ENCODE measurements at regions not wholly inside any gene's neighbourhood (a gene's known extent, or its start where the extent isn't known, plus 50 kb on each side); places are given as distances from the start of the nearest gene placed in this dataset.
A peak's percentile ranks its signal among the peaks of the same experiment; 100 is the strongest.

DNA sequence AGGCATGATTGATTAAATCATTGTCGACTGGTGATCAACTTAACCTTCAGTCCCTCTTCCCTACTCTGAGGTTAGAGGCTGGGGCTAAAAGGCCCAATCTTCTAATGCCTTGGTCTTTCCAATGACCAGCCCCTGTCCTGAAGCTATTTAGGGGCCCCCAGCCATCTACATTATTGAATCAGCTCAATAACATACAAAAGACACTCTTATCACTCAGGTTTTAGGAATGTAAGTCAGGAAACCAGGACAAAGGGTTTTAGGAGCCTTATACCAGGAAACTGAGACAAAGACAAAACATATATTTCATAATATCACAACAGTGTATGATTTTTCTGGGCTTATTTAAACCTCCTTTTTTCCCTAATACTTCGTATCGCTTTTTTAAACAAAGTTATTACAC lies 198.6 kb downstream of the RNF152 start:
- Histone ChIP-seq H3K36me3 (ENCODE audit: control insufficient read depth in 2 of 2, extremely low read depth in 1 of 2, insufficient read depth in 2 of 2, low read length in 2 of 2) (no peaks in the 10 kb centered on the region), H3K27ac (ENCODE audit: insufficient read depth, low read depth, low read length) (peak overlapping the region; percentile 80), H3K4me2 (ENCODE audit: insufficient read depth, low read length) (peak overlapping the region; percentile 66), H2AFZ (ENCODE audit: low read depth, low read length) (peak overlapping the region; percentile 79), H3K9ac (replicated peaks; ENCODE audit: extremely low read depth, insufficient read depth, low read length) (peak overlapping the region; percentile 48), H3K27me3 (ENCODE audit: control insufficient read depth in 2 of 2, insufficient read depth in 2 of 2, low read length in 2 of 2) (no peaks in the 10 kb centered on the region), H3K79me2 (ENCODE audit: control insufficient read depth, insufficient read depth, low read length) (no peaks in the 10 kb centered on the region), H3K9me1 (replicated peaks; ENCODE audit: control insufficient read depth, extremely low read depth, insufficient read depth, low read length) (no peaks in the 10 kb centered on the region), H3K4me3 (replicated peaks in 1 of 3; ENCODE audit: insufficient read depth in 1 of 3, low read depth in 1 of 3, low read length in 3 of 3) (no peak overlapping the region), H3K9me3 (replicated peaks; ENCODE audit: control insufficient read depth, insufficient read depth, low read length) (no peaks in the 10 kb centered on the region), H4K20me1 (replicated peaks; ENCODE audit: control insufficient read depth, extremely low read depth, insufficient read depth, low read length) (no peaks in the 10 kb centered on the region), H3K4me1 (ENCODE audit: control insufficient read depth, extremely low read depth, insufficient read depth, low read length) (peaks cover 27% of the 10 kb centered on the region)
- no TSS peak for BruUV-seq (replicated peaks)
- CTCF ChIA-PET: interaction anchor here (1.0 to 2.0 kb wide), 4 partner anchors 33 to 200 kb away, joined by 3 to 7 read pairs (median 4); no protein-coding TSS in a partner anchor
- dilution Hi-C loops (cut with MboI; ENCODE audit: extremely low pct_ligation_motif_present, low sequenced_read_pairs): no loop called here
- peak; percentile 61 for DNase-seq (ENCODE audit: low read depth, low spot score)
- intact Hi-C loops (cut with micrococcal nuclease): loop anchor here (1.0 to 10.0 kb wide), 6 partner anchors 54 to 301 kb away; partner anchors contain the start of gene RNF152
- FAIRE-seq: no peak
- TF ChIP-seq GATA2 (IDR thresholded peaks at IDR 0.05; ENCODE audit: insufficient read depth, insufficient read length, low read depth, low read length): no peak
- TF ChIP-seq JUN (IDR thresholded peaks at IDR 0.05; ENCODE audit: borderline replicate concordance, insufficient read depth, insufficient read length, low read depth): peak; percentile 43
- POLR2A ChIA-PET: interaction anchor here (1.0 kb wide), 1 partner anchor 199 kb away, joined by 3 read pairs; no protein-coding TSS in a partner anchor

- FAIRE-seq: no peak
- Histone ChIP-seq H3K4me3 (replicated peaks in 1 of 3; ENCODE audit: insufficient read depth in 1 of 3, low read depth in 1 of 3, low read length in 3 of 3) (no peak overlapping the region), H2AFZ (ENCODE audit: low read depth, low read length) (no peak overlapping the region), H3K27ac (ENCODE audit: insufficient read depth, low read depth, low read length) (no peak overlapping the region), H3K27me3 (ENCODE audit: control insufficient read depth in 2 of 2, insufficient read depth in 2 of 2, low read length in 2 of 2) (no peaks in the 10 kb centered on the region), H3K4me2 (ENCODE audit: insufficient read depth, low read length) (no peak overlapping the region), H3K36me3 (ENCODE audit: control insufficient read depth in 2 of 2, extremely low read depth in 1 of 2, insufficient read depth in 2 of 2, low read length in 2 of 2) (no peaks in the 10 kb centered on the region), H3K4me1 (ENCODE audit: control insufficient read depth, extremely low read depth, insufficient read depth, low read length) (peaks cover 16% of the 10 kb centered on the region), H4K20me1 (replicated peaks; ENCODE audit: control insufficient read depth, extremely low read depth, insufficient read depth, low read length) (no peaks in the 10 kb centered on the region), H3K9me3 (replicated peaks; ENCODE audit: control insufficient read depth, insufficient read depth, low read length) (no peaks in the 10 kb centered on the region), H3K79me2 (ENCODE audit: control insufficient read depth, insufficient read depth, low read length) (no peaks in the 10 kb centered on the region), H3K9me1 (replicated peaks; ENCODE audit: control insufficient read depth, extremely low read depth, insufficient read depth, low read length) (no peaks in the 10 kb centered on the region), H3K9ac (replicated peaks; ENCODE audit: extremely low read depth, insufficient read depth, low read length) (no peak overlapping the region)
- BruUV-seq (replicated peaks): no TSS peak
- no peak for DNase-seq (ENCODE audit: low read depth, low spot score)
- ChIA-PET POLR2A (no interaction called here), CTCF (interaction anchor here (1.5 to 1.9 kb wide), 2 partner anchors 11 to 109 kb away, joined by 4 to 8 read pairs; no protein-coding TSS in a partner anchor)
- dilution Hi-C loops (cut with MboI; ENCODE audit: extremely low pct_ligation_motif_present, low sequenced_read_pairs): no loop called here
- intact Hi-C loops (cut with micrococcal nuclease): loop anchor here (5.0 to 10.0 kb wide), 2 partner anchors 53 to 304 kb away; no protein-coding TSS in a partner anchor
- no peak for TF ChIP-seq POLR2AphosphoS5 (IDR thresholded peaks at IDR 0.05; ENCODE audit: insufficient read depth, low read depth, low read length)
- no peak for TF ChIP-seq MYC (IDR thresholded peaks at IDR 0.05; ENCODE audit: low read depth, low read length)
- no peak for TF ChIP-seq GATA2 (IDR thresholded peaks at IDR 0.05; ENCODE audit: insufficient read depth, insufficient read length, low read depth, low read length)
- TF ChIP-seq, protein P1, sequence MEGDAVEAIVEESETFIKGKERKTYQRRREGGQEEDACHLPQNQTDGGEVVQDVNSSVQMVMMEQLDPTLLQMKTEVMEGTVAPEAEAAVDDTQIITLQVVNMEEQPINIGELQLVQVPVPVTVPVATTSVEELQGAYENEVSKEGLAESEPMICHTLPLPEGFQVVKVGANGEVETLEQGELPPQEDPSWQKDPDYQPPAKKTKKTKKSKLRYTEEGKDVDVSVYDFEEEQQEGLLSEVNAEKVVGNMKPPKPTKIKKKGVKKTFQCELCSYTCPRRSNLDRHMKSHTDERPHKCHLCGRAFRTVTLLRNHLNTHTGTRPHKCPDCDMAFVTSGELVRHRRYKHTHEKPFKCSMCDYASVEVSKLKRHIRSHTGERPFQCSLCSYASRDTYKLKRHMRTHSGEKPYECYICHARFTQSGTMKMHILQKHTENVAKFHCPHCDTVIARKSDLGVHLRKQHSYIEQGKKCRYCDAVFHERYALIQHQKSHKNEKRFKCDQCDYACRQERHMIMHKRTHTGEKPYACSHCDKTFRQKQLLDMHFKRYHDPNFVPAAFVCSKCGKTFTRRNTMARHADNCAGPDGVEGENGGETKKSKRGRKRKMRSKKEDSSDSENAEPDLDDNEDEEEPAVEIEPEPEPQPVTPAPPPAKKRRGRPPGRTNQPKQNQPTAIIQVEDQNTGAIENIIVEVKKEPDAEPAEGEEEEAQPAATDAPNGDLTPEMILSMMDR (IDR thresholded peaks at IDR 0.05; ENCODE audit: extremely low read depth in 1 of 2, insufficient read depth in 1 of 2, low read depth in 1 of 2, low read length in 2 of 2): no peak
- no peak for TF ChIP-seq MAX (IDR thresholded peaks at IDR 0.05; ENCODE audit: insufficient read depth, insufficient read length)
- no peak for TF ChIP-seq JUN (IDR thresholded peaks at IDR 0.05; ENCODE audit: borderline replicate concordance, insufficient read depth, insufficient read length, low read depth)
- no peak for TF ChIP-seq FOS (IDR thresholded peaks at IDR 0.05; ENCODE audit: borderline replicate concordance, insufficient read depth, low read length)
- TF ChIP-seq POLR2A (IDR thresholded peaks at IDR 0.05; ENCODE audit: low read depth, low read length): no peak
- TF ChIP-seq EZH2 (IDR thresholded peaks at IDR 0.05; ENCODE audit: borderline replicate concordance, low read depth, low read length, severe bottlenecking): no peak
Observed at GRCh38 chr18:61690418-61691138, 202.2 kb downstream of the RNF152 start.

Data from endothelial cell of umbilical vein (primary cell).